Gastrocnemius medialis (tissue), 4 donors: ENCODE measurements at regions not wholly inside any gene's neighbourhood (a gene's known extent, or its start where the extent isn't known, plus 50 kb on each side); places are given as distances from the start of the nearest gene placed in this dataset.

ENCODE experiments used
- ATAC-seq, 2 donors: fragments of 150-250 bp; one replicate each; pipeline ENCODE4 v1.9.1; 2016
- DNase-seq, 2 donors: peaks; one replicate each; pipeline ENCODE4 v3.0.0-alpha.2; 2019
- H3K27ac ChIP-seq, 4 donors: fragments of 200-600 bp; sonication (generic); 1 replicate in 1 of 4; 2 replicates in 3 of 4; pipeline ENCODE4 v1.5.1; 2016 to 2018; ENCODE audit warnings: mild to moderate bottlenecking in 2 of 4, moderate library complexity in 1 of 4
- H3K27me3 ChIP-seq, 3 donors: fragments of 200-600 bp; sonication (generic) in 2 of 3; 1 replicate in 1 of 3; 2 replicates in 2 of 3; pipeline versions ENCODE4 v1.5.1 to v1.6.0; 2016 to 2019; ENCODE audit warnings: mild to moderate bottlenecking in 1 of 3, moderate library complexity in 1 of 3
- H3K36me3 ChIP-seq, 2 donors: fragments of 200-600 bp; sonication (generic) in 1 of 2; one replicate each; pipeline ENCODE4 v1.5.1; 2017 to 2018
- H3K4me1 ChIP-seq, 2 donors: fragments of 200-600 bp; sonication (generic) in 1 of 2; one replicate each; pipeline ENCODE4 v1.5.1; 2016 to 2017; ENCODE audit warnings: mild to moderate bottlenecking in 2 of 2
- H3K4me3 ChIP-seq, 4 donors: fragments of 200-600 bp; sonication (generic) in 3 of 4; 1 replicate in 1 of 4; 2 replicates in 3 of 4; pipeline ENCODE4 v1.5.1; 2016 to 2019; ENCODE audit warnings: mild to moderate bottlenecking in 2 of 4
- H3K9me3 ChIP-seq, 3 donors: fragments of 200-600 bp; sonication (generic) in 2 of 3; 1 replicate in 1 of 3; 2 replicates in 2 of 3; pipeline ENCODE4 v1.5.1; 2016 to 2019
- CTCF ChIP-seq, 5 experiments: fragments of 450-650 bp in 3 of 5; fragments of 200-600 bp in 2 of 5; sonication (generic) in 2 of 5; IDR thresholded peaks in 4 of 5; conservative IDR thresholded peaks in 1 of 5; 1 replicate in 4 of 5; 2 replicates in 1 of 5; pipeline ENCODE4 v1.5.1; 2016 to 2019; ENCODE audit warnings: antibody characterized with exemption in 5 of 5, mild to moderate bottlenecking in 3 of 5, moderate library complexity in 3 of 5
- POLR2A ChIP-seq, 2 donors: fragments of 450-650 bp; IDR thresholded peaks; one replicate each; pipeline ENCODE4 v1.6.1; 2017; ENCODE audit warnings: antibody characterized with exemption in 2 of 2, mild to moderate bottlenecking in 2 of 2, moderate library complexity in 2 of 2
- in situ Hi-C, 4 donors: fragments of 200-750 bp; cut with MboI; loops; one replicate each; pipeline versions ENCODE4 v1.15.0 to v1.8.0; 2017; ENCODE audit warnings: low sequenced_read_pairs in 4 of 4
- intact Hi-C: fragments of 100-400 bp; cut with DNase I; formaldehyde crosslinking; loops from one replicate; pipeline ENCODE4 v1.15.1; 2023; ENCODE audit warnings: low total_unique reads

- Histone ChIP-seq H3K4me3 (no peak overlapping the region), H3K27ac (no peak overlapping the region), H3K36me3 (no peaks in the 10 kb centered on the region), H3K4me1 (no peaks in the 10 kb centered on the region), H3K9me3 (no peaks in the 10 kb centered on the region), H3K27me3 (no peaks in the 10 kb centered on the region)
- TF ChIP-seq POLR2A (IDR thresholded peaks at IDR 0.05), result no peak
- TF ChIP-seq CTCF (IDR thresholded peaks at IDR 0.05 in 4 of 5, conservative IDR thresholded peaks at IDR 0.05 in 1 of 5), result no peak
- in situ Hi-C loops (no loop called here), intact Hi-C loops (no loop called here)
- ATAC-seq (no peak), DNase-seq (no peak)
Measured at GRCh38 chr15:98484914-98485313, 163.4 kb upstream of the IGF1R start.

- Histone ChIP-seq H3K4me3 (no peak overlapping the region), H3K36me3 (no peaks in the 10 kb centered on the region), H3K27ac (no peak overlapping the region), H3K27me3 (no peaks in the 10 kb centered on the region), H3K4me1 (no peaks in the 10 kb centered on the region), H3K9me3 (no peaks in the 10 kb centered on the region)
- in situ Hi-C loops, result no loop called here
- intact Hi-C loops, result no loop called here
- no peak for TF ChIP-seq CTCF (IDR thresholded peaks at IDR 0.05 in 4 of 5, conservative IDR thresholded peaks at IDR 0.05 in 1 of 5)
- no peak for TF ChIP-seq POLR2A (IDR thresholded peaks at IDR 0.05)
- ATAC-seq (no peak), DNase-seq (no peak)
Measured at GRCh38 chr15:98485451-98485850, 162.9 kb upstream of the IGF1R start.

GRCh38 chr15:98493966-98494511 is 154.3 kb upstream of the IGF1R start:
- Histone ChIP-seq H3K9me3 (peaks cover 0 to 1% (median 0%) of the 10 kb centered on the region in 3 donors), H3K36me3 (no peaks in the 10 kb centered on the region), H3K27ac (no peak overlapping the region), H3K27me3 (no peaks in the 10 kb centered on the region), H3K4me1 (no peaks in the 10 kb centered on the region), H3K4me3 (no peak overlapping the region)
- in situ Hi-C loops, result no loop called here
- ATAC-seq (no peak), DNase-seq (no peak)
- intact Hi-C loops, result no loop called here
- TF ChIP-seq POLR2A (IDR thresholded peaks at IDR 0.05) (no peak), CTCF (IDR thresholded peaks at IDR 0.05 in 4 of 5, conservative IDR thresholded peaks at IDR 0.05 in 1 of 5) (no peak)

GRCh38 chr15:98501192-98501591 is 147.1 kb upstream of the IGF1R start:
- Histone ChIP-seq H3K4me3 (no peak overlapping the region), H3K27ac (no peak overlapping the region), H3K27me3 (no peaks in the 10 kb centered on the region), H3K9me3 (peaks cover 0 to 7% (median 0%) of the 10 kb centered on the region in 3 donors), H3K36me3 (no peaks in the 10 kb centered on the region), H3K4me1 (peaks cover 0 to 10% of the 10 kb centered on the region in 2 donors)
- DNase-seq, result no peak
- TF ChIP-seq POLR2A (IDR thresholded peaks at IDR 0.05) (no peak), CTCF (IDR thresholded peaks at IDR 0.05 in 4 of 5, conservative IDR thresholded peaks at IDR 0.05 in 1 of 5) (no peak)
- in situ Hi-C loops, result loop anchor here in 2 of 4 donors (25.0 kb wide), 2 partner anchors 286 to 386 kb away; no protein-coding TSS in a partner anchor
- ATAC-seq, result no peak
- intact Hi-C loops, result no loop called here

GRCh38 chr15:98501632-98502031 is 146.7 kb upstream of the IGF1R start:
- in situ Hi-C loops, result loop anchor here in 2 of 4 donors (25.0 kb wide), 2 partner anchors 286 to 386 kb away; no protein-coding TSS in a partner anchor
- H3K9me3 ChIP-seq, result peaks cover 0 to 7% (median 0%) of the 10 kb centered on the region in 3 donors

More at GRCh38 chr15:98501632-98502031, 146.7 kb upstream of the IGF1R start:
- Histone ChIP-seq H3K36me3 (no peaks in the 10 kb centered on the region), H3K27me3 (no peaks in the 10 kb centered on the region), H3K4me1 (peaks cover 0 to 13% of the 10 kb centered on the region in 2 donors), H3K4me3 (no peak overlapping the region), H3K27ac (no peak overlapping the region)
- ATAC-seq, result no peak
- TF ChIP-seq POLR2A (IDR thresholded peaks at IDR 0.05), result no peak
- TF ChIP-seq CTCF (IDR thresholded peaks at IDR 0.05 in 4 of 5, conservative IDR thresholded peaks at IDR 0.05 in 1 of 5), result no peak
- intact Hi-C loops, result no loop called here
- DNase-seq, result no peak
